GM12873 (cell line): ENCODE measurements at regions not wholly inside any gene's neighbourhood (a gene's known extent, or its start where the extent isn't known, plus 50 kb on each side); places are given as distances from the start of the nearest gene placed in this dataset.

ENCODE experiments used
- CTCF ChIP-seq: IDR thresholded peaks from 2 replicates; pipeline ENCODE4 v1.5.1; 2012; ENCODE audit warnings: low read depth, mild to moderate bottlenecking, moderate library complexity, low read length, control low read depth; ENCODE audit not compliant: insufficient read depth; ENCODE audit errors: missing control alignments

GRCh38 chr13:80754441-80754840 is 413.5 kb upstream of the SPRY2 start:
- no peak for TF ChIP-seq CTCF

GRCh38 chr13:80753866-80754265 is 412.9 kb upstream of the SPRY2 start:
- TF ChIP-seq CTCF: no peak

GRCh38 chr13:80751854-80752253 is 410.9 kb upstream of the SPRY2 start:
- TF ChIP-seq CTCF: no peak

DNA sequence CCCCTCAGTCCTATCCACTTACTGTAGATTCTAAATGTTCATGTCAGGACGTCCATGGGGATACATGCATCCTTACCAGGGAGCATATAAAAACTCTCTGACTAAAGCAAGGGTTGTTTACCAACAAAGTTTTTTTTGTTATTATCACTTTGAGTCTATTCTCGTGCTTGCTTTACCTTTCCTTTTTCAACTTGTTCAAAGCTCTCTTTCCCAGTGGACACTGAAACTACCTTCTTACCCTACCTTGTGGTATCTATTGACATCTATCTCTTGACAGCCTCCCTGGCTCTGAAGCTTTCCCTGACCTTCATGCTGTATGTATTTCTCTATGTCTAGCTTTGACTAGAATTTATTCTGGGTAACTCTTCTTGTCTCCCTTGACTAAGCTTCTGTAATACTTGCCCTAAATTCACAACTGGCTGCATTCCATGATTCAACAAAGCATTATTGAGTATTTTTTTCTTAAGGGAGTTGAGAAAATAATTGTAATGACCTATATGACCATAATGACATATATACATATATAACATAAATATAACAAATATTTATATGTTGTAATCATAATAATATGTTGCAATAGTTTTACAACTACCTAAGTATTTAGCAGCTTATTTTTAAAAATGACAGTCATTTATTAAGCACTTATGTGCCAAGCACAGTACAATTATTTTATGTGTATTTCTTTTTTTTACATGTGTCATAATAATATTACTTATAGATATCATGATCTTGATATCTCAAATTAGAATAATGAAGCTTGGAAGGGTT is 403.4 kb upstream of the SPRY2 start:
- TF ChIP-seq CTCF: no peak

- no peak for TF ChIP-seq CTCF
Measured at GRCh38 chr13:80742033-80742432, 401.1 kb upstream of the SPRY2 start.

GRCh38 chr13:80740071-80740470 is 399.1 kb upstream of the SPRY2 start:
- TF ChIP-seq CTCF: no peak

DNA sequence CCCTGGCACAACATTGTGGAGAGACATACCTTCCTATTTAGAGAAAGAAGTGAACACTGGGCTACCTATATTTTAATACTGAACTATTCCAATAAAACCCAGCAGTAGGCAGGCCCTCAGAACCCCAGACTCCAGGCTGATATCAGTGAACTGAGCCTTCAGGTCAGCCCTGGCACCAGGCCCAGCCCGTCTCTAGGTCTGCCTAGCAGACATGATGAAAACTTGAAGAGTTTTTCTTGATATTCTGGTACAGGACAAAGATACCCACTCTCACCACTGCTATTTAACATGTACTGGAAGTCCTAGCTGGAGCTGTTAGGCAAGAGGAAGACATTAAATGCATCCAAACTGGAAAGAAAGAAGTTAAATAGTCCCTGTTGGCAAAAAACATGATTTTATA is 396.6 kb upstream of the SPRY2 start:
- no peak for TF ChIP-seq CTCF
